Uterus (tissue), 3 donors: ENCODE measurements at regions not wholly inside any gene's neighbourhood (a gene's known extent, or its start where the extent isn't known, plus 50 kb on each side); places are given as distances from the start of the nearest gene placed in this dataset.

ENCODE experiments used
- DNase-seq, 2 donors: peaks; one replicate each; pipeline ENCODE4 v3.0.0-alpha.2; 2019 to 2020
- H3K27ac ChIP-seq, 2 donors: fragments of 200-600 bp; sonication (generic); 1 replicate in 1 of 2; 2 replicates in 1 of 2; pipeline ENCODE4 v1.5.1; 2016 to 2018
- H3K27me3 ChIP-seq, 2 donors: fragments of 200-600 bp; sonication (generic); one replicate each; pipeline ENCODE4 v1.5.1; 2018 to 2019; ENCODE audit warnings: control low read depth in 1 of 2
- H3K36me3 ChIP-seq, 2 donors: fragments of 200-600 bp; sonication (generic); one replicate each; pipeline ENCODE4 v1.5.1; 2019; ENCODE audit warnings: control low read depth in 1 of 2
- H3K4me1 ChIP-seq, 2 donors: fragments of 200-600 bp; sonication (generic); one replicate each; pipeline ENCODE4 v1.5.1; 2018 to 2019; ENCODE audit warnings: control low read depth in 1 of 2
- H3K4me3 ChIP-seq, 2 donors: fragments of 200-600 bp; sonication (generic); 1 replicate in 1 of 2; 2 replicates in 1 of 2; pipeline ENCODE4 v1.5.1; 2018 to 2019; ENCODE audit warnings: mild to moderate bottlenecking in 1 of 2
- H3K9me3 ChIP-seq, 2 donors: fragments of 200-600 bp; sonication (generic); one replicate each; pipeline ENCODE4 v1.5.1; 2019; ENCODE audit warnings: control low read depth in 1 of 2
- CTCF ChIP-seq, 4 experiments: fragments of 200-600 bp in 2 of 4; fragments of 450-650 bp in 2 of 4; sonication (generic) in 2 of 4; IDR thresholded peaks; one replicate each; pipeline ENCODE4 v1.5.1; 2016 to 2019; ENCODE audit warnings: antibody characterized with exemption in 4 of 4, mild to moderate bottlenecking in 2 of 4, moderate library complexity in 1 of 4
- POLR2A ChIP-seq, 2 donors: fragments of 450-650 bp; IDR thresholded peaks; one replicate each; pipeline ENCODE4 v1.6.1; 2016; ENCODE audit warnings: antibody characterized with exemption in 2 of 2, mild to moderate bottlenecking in 1 of 2, moderate library complexity in 1 of 2
- intact Hi-C: fragments of 100-400 bp; cut with DNase I; formaldehyde crosslinking; loops from one replicate; pipeline ENCODE4 v1.15.1; 2023; ENCODE audit warnings: low total_unique reads
- donor health status: DM: yes; HTN: yes; CAD: no.

- no peaks in the 10 kb centered on the region for H3K4me1 ChIP-seq
- intact Hi-C loops, result no loop called here
- H3K9me3 ChIP-seq, result no peaks in the 10 kb centered on the region
- H3K27ac ChIP-seq, result no peak overlapping the region
- no peaks in the 10 kb centered on the region for H3K36me3 ChIP-seq
- no peak overlapping the region for H3K4me3 ChIP-seq
- H3K27me3 ChIP-seq, result no peaks in the 10 kb centered on the region
- DNase-seq, result no peak
- TF ChIP-seq POLR2A (IDR thresholded peaks at IDR 0.05), result no peak
- TF ChIP-seq CTCF (IDR thresholded peaks at IDR 0.05), result no peak
Observed at GRCh38 chr7:20534543-20534942, 80.9 kb upstream of the ABCB5 start.

- no peaks in the 10 kb centered on the region for H3K9me3 ChIP-seq
- no peak overlapping the region for H3K4me3 ChIP-seq
- TF ChIP-seq POLR2A (IDR thresholded peaks at IDR 0.05) (no peak), CTCF (IDR thresholded peaks at IDR 0.05) (no peak)
- intact Hi-C loops, result no loop called here
- H3K4me1 ChIP-seq, result no peaks in the 10 kb centered on the region
- no peaks in the 10 kb centered on the region for H3K36me3 ChIP-seq
- no peak overlapping the region for H3K27ac ChIP-seq
- no peaks in the 10 kb centered on the region for H3K27me3 ChIP-seq
- no peak for DNase-seq
Observed at GRCh38 chr7:20535541-20535940, 79.9 kb upstream of the ABCB5 start.

DNA sequence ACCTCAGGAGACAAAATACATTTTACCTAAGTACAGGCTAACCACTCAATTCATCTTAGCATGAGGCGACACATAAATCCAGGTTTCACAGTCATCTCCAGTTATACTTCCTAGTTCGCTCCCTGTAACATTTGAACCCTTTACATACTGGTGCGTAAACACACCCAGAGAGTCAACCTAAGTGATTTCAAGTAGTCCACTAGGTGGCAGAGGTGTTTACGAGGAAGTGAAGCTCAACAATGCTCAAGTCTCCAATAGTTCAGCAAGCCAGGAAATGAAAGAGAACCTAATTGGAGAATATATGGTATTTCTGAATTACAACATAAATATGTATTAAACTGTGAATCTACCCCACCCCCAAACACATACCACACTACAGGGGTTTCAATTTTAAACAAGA is 76.3 kb upstream of the ABCB5 start:
- DNase-seq, result no peak
- Histone ChIP-seq H3K27ac (no peak overlapping the region), H3K4me3 (no peak overlapping the region), H3K27me3 (no peaks in the 10 kb centered on the region), H3K9me3 (no peaks in the 10 kb centered on the region), H3K36me3 (no peaks in the 10 kb centered on the region), H3K4me1 (no peaks in the 10 kb centered on the region)
- no peak for TF ChIP-seq CTCF (IDR thresholded peaks at IDR 0.05)
- no peak for TF ChIP-seq POLR2A (IDR thresholded peaks at IDR 0.05)
- intact Hi-C loops, result no loop called here

GRCh38 chr7:20541608-20542349 is 73.7 kb upstream of the ABCB5 start:
- intact Hi-C loops, result no loop called here
- H3K27ac ChIP-seq, result no peak overlapping the region
- H3K4me3 ChIP-seq, result no peak overlapping the region
- H3K36me3 ChIP-seq, result no peaks in the 10 kb centered on the region
- H3K9me3 ChIP-seq, result no peaks in the 10 kb centered on the region
- H3K27me3 ChIP-seq, result no peaks in the 10 kb centered on the region
- H3K4me1 ChIP-seq, result no peaks in the 10 kb centered on the region
- no peak for DNase-seq
- TF ChIP-seq POLR2A (IDR thresholded peaks at IDR 0.05) (no peak), CTCF (IDR thresholded peaks at IDR 0.05) (no peak)

- DNase-seq, result peak in 1 of 2 donors; percentile 19
- Histone ChIP-seq H3K27me3 (no peaks in the 10 kb centered on the region), H3K27ac (no peak overlapping the region), H3K9me3 (no peaks in the 10 kb centered on the region), H3K4me3 (no peak overlapping the region), H3K4me1 (no peaks in the 10 kb centered on the region), H3K36me3 (no peaks in the 10 kb centered on the region)
- TF ChIP-seq POLR2A (IDR thresholded peaks at IDR 0.05) (no peak), CTCF (IDR thresholded peaks at IDR 0.05) (no peak)
- intact Hi-C loops, result no loop called here
Observed at GRCh38 chr7:20542594-20542993, 72.9 kb upstream of the ABCB5 start.
